COR-L47 (cell line): ENCODE measurements at regions not wholly inside any gene's neighbourhood (a gene's known extent, or its start where the extent isn't known, plus 50 kb on each side); places are given as distances from the start of the nearest gene placed in this dataset.
"Not testable (repeated sequence)": the region's sequence is repeated elsewhere in the genome, so short reads cannot be mapped to it uniquely, and the experiment has no call there.

ENCODE experiments used
- DNase-seq: peaks from one replicate; lab custom pipeline; 2025; lab: John Stamatoyannopoulos, UW

- no peak for DNase-seq
Observed at GRCh38 chr5:63205976-63206375, 627.4 kb downstream of the LRRC70 start.

- DNase-seq = no peak
Observed at GRCh38 chr5:63201738-63202137, 623.1 kb downstream of the LRRC70 start.

GRCh38 chr5:63194126-63194525, 615.5 kb downstream of the LRRC70 start:
- DNase-seq = no peak

GRCh38 chr5:63180190-63180589, 601.6 kb downstream of the LRRC70 start:
- DNase-seq = not testable (repeated sequence)

GRCh38 chr5:63175850-63176249, 597.2 kb downstream of the LRRC70 start:
- no peak for DNase-seq

- no peak for DNase-seq
Observed at GRCh38 chr5:63170486-63170885, 591.9 kb downstream of the LRRC70 start.

GRCh38 chr5:63164838-63165535, 586.4 kb downstream of the LRRC70 start:
- no peak for DNase-seq

GRCh38 chr5:63164339-63164738, 585.7 kb downstream of the LRRC70 start:
- DNase-seq = no peak

- no peak for DNase-seq
Observed at GRCh38 chr5:63155310-63155631, 576.7 kb downstream of the LRRC70 start.

GRCh38 chr5:63154476-63155309, 576.1 kb downstream of the LRRC70 start:
- DNase-seq = no peak

- DNase-seq = no peak
Observed at GRCh38 chr5:63152871-63153270, 574.3 kb downstream of the LRRC70 start.

- DNase-seq = no peak
Observed at GRCh38 chr5:63145167-63145566, 566.5 kb downstream of the LRRC70 start.

- no peak for DNase-seq
Observed at GRCh38 chr5:63141591-63141990, 563.0 kb downstream of the LRRC70 start.

GRCh38 chr5:63135291-63135690, 556.7 kb downstream of the LRRC70 start:
- no peak for DNase-seq

- no peak for DNase-seq
Observed at GRCh38 chr5:63131626-63132285, 553.1 kb downstream of the LRRC70 start.

- no peak for DNase-seq
Observed at GRCh38 chr5:63128761-63129160, 550.1 kb downstream of the LRRC70 start.

- peak; percentile 55 for DNase-seq
Observed at GRCh38 chr5:63128018-63128417, 549.4 kb downstream of the LRRC70 start.

GRCh38 chr5:63127054-63127453, 548.4 kb downstream of the LRRC70 start:
- no peak for DNase-seq

- DNase-seq = no peak
Observed at GRCh38 chr5:63125862-63126261, 547.2 kb downstream of the LRRC70 start.

GRCh38 chr5:63125392-63125791, 546.8 kb downstream of the LRRC70 start:
- DNase-seq = no peak

- no peak for DNase-seq
Observed at GRCh38 chr5:63124266-63124665, 545.6 kb downstream of the LRRC70 start.

- no peak for DNase-seq
Observed at GRCh38 chr5:63121471-63121870, 542.9 kb downstream of the LRRC70 start.

GRCh38 chr5:63118221-63118620, 539.6 kb downstream of the LRRC70 start:
- DNase-seq = no peak
